Left lung (tissue), 4 donors: ENCODE measurements at regions not wholly inside any gene's neighbourhood (a gene's known extent, or its start where the extent isn't known, plus 50 kb on each side); places are given as distances from the start of the nearest gene placed in this dataset.

Experiments used
- ATAC-seq: fragments of 200-7000 bp; cut with Tn5 transposase; one replicate; pipeline ENCODE4 v1.9.1; 2020; ENCODE audit warnings: moderate library complexity
- DNase-seq, 4 donors: peaks; one replicate each; pipeline ENCODE4 v3.0.0-alpha.2; 2013 to 2020
- H3K27ac ChIP-seq, 2 donors: fragments of 200-600 bp; sonication (generic) in 1 of 2; one replicate each; pipeline versions ENCODE4 v1.5.0 to v1.8.0; 2020 to 2021
- H3K27me3 ChIP-seq, 2 donors: fragments of 200-600 bp; sonication (generic) in 1 of 2; one replicate each; pipeline versions ENCODE4 v1.5.0 to v1.8.0; 2020 to 2021
- H3K36me3 ChIP-seq, 2 donors: fragments of 200-600 bp; sonication (generic) in 1 of 2; one replicate each; pipeline versions ENCODE4 v1.5.0 to v1.8.0; 2020 to 2021
- H3K4me1 ChIP-seq, 2 donors: fragments of 200-600 bp; one replicate each; pipeline ENCODE4 v1.8.0; 2021
- H3K4me3 ChIP-seq, 2 donors: fragments of 200-600 bp; sonication (generic) in 1 of 2; one replicate each; pipeline versions ENCODE4 v1.5.0 to v1.8.0; 2020 to 2021; ENCODE audit warnings: mild to moderate bottlenecking in 1 of 2
- H3K9me3 ChIP-seq, 2 donors: fragments of 200-600 bp; sonication (generic) in 1 of 2; one replicate each; pipeline versions ENCODE4 v1.5.0 to v1.8.0; 2020 to 2021
- CTCF ChIP-seq, 2 donors: fragments of 200-600 bp; sonication (generic) in 1 of 2; IDR thresholded peaks; one replicate each; pipeline versions ENCODE4 v1.5.0 to v1.8.0; 2021; ENCODE audit warnings: antibody characterized with exemption in 2 of 2
- intact Hi-C, 2 donors: fragments of 100-400 bp; cut with DNase I; formaldehyde crosslinking; loops; one replicate each; pipeline versions ENCODE4 v1.11.2 to v1.14.2; 2022
- donor health status: DM: no; HTN: yes; CAD: no.
- donor health status: DM: no; HTN: no; CAD: no.

DNA sequence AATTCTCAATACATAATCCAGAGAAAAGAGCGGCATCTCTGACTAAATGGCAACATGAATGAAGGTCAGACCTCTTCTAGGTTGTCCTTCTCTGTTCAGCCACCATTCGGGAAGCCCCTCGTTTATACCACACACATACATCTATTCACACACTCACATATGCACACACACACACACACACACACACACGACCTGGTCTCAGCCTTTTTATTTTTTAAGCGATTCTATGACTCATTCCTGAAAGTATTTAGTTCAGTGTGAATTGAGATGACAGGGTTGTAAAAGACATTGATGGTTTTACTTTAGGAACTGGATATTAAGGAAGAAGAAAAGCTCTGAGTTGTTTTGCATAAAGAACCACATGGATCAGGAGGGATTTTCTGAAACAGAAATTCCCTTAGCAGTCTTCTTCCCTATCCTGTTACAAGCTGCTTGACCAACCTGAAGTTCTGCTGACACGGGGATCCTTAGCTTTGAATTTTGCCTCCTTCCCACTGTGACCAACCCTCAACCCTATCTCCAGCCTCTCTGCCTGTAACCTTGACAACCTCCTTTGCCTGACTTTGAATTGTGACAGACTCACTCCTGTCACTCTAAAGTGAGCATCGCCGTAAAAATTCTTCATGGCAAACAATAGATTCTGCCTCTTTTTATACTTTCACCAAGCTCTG, 383.1 kb upstream of the ESRRG start:
- TF ChIP-seq CTCF (IDR thresholded peaks at IDR 0.05): no peak
- H3K27me3 ChIP-seq: no peaks in the 10 kb centered on the region
- DNase-seq (no peak), ATAC-seq (no peak)
- no peak overlapping the region for H3K27ac ChIP-seq
- H3K36me3 ChIP-seq: no peaks in the 10 kb centered on the region
- H3K4me1 ChIP-seq: no peaks in the 10 kb centered on the region
- H3K4me3 ChIP-seq: no peak overlapping the region
- H3K9me3 ChIP-seq: no peaks in the 10 kb centered on the region
- intact Hi-C loops: no loop called here

- H3K4me3 ChIP-seq: no peak overlapping the region
Observed at GRCh38 chr1:217105437-217105836, 382.2 kb upstream of the ESRRG start.

DNA sequence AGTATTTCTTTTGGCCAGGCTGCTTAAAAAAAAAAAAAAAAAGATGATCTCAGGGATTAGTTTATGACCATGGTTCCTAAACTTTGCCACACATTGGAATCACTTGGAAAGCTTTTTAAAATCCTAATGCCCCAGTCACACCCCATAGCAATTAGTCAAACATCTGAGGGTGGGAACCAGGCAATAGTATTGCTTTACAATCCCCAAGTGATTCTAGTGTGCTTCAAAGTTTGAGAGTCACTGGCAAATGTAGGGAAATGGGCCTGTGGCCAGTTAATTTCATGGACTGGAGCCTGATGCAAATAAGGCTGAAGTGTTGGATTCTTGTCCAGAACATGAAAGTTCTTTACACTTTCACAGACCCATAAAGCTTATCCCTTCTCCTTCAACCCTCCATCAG, 374.6 kb upstream of the ESRRG start:
- Histone ChIP-seq H3K4me1 (no peaks in the 10 kb centered on the region), H3K36me3 (no peaks in the 10 kb centered on the region), H3K4me3 (no peak overlapping the region), H3K9me3 (no peaks in the 10 kb centered on the region), H3K27me3 (no peaks in the 10 kb centered on the region), H3K27ac (no peak overlapping the region)
- no peak for TF ChIP-seq CTCF (IDR thresholded peaks at IDR 0.05)
- DNase-seq (no peak), ATAC-seq (no peak)
- intact Hi-C loops: no loop called here

More at GRCh38 chr1:217105437-217105836, 382.2 kb upstream of the ESRRG start:
- Histone ChIP-seq H3K27ac (no peak overlapping the region), H3K4me1 (no peaks in the 10 kb centered on the region), H3K9me3 (no peaks in the 10 kb centered on the region), H3K36me3 (no peaks in the 10 kb centered on the region), H3K27me3 (no peaks in the 10 kb centered on the region)
- DNase-seq (no peak), ATAC-seq (no peak)
- no peak for TF ChIP-seq CTCF (IDR thresholded peaks at IDR 0.05)
- intact Hi-C loops: no loop called here

DNA sequence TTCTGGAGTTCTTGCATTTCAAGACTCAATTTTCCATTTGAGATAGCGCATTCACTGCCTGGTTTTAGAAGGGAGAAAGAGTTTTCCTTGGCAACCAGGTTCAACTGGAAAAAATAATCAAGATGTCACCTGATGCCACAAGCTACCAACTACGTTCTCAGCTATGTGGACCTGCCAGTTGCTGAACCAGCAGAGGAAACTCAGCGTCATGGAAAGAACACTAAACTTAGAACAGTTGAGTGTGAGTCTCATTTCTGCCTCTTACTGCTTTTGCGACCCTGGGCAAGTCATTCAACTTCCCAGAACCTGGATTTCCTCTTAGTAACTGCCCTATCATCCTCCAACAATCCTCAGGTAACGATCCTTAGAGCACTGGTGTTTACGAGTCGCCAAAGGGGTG, 373.0 kb upstream of the ESRRG start:
- DNase-seq (no peak), ATAC-seq (no peak)
- no peak overlapping the region for H3K4me3 ChIP-seq
- H3K36me3 ChIP-seq: no peaks in the 10 kb centered on the region
- H3K9me3 ChIP-seq: no peaks in the 10 kb centered on the region
- H3K27me3 ChIP-seq: no peaks in the 10 kb centered on the region
- intact Hi-C loops: no loop called here
- H3K27ac ChIP-seq: no peak overlapping the region
- no peak for TF ChIP-seq CTCF (IDR thresholded peaks at IDR 0.05)
- no peaks in the 10 kb centered on the region for H3K4me1 ChIP-seq

DNA sequence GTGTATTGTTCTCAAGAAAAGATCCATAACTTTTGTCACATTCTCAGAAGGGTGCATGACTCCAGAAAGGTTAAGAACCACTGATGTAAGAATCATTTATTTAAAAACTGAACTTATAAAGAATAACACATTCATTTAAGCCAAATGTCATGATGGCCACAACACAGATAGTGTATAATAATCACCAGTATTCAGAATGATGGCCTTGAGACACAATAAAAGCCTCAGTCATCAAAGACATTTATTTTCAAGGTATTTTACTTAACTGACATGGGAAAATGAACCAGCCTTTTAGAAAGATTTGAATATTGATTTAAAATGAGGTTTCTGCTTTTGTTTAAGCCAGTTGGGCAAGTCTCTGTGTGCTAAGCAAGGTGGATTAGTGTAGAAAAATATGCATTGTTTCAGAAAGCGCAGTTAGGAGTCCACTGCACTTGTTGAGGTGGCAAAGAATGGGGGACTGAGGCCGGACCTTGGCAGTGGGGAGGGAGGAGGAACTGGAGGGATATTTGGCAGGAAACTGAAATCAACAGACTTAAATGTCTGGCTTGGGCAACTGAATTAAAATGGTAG, 371.9 kb upstream of the ESRRG start:
- H3K27me3 ChIP-seq: peaks cover 0 to 9% of the 10 kb centered on the region in 2 donors
- intact Hi-C loops: no loop called here
- no peaks in the 10 kb centered on the region for H3K4me1 ChIP-seq
- no peak for DNase-seq
- H3K4me3 ChIP-seq: no peak overlapping the region
- H3K27ac ChIP-seq: no peak overlapping the region
- no peaks in the 10 kb centered on the region for H3K9me3 ChIP-seq
- H3K36me3 ChIP-seq: no peaks in the 10 kb centered on the region
- TF ChIP-seq CTCF (IDR thresholded peaks at IDR 0.05): no peak
- no peak for ATAC-seq
